ENCODE measurements at regions not wholly inside any gene's neighbourhood (a gene's known extent, or its start where the extent isn't known, plus 50 kb on each side); places are given as distances from the start of the nearest gene placed in this dataset.
A peak's percentile ranks its signal among the peaks of the same experiment; 100 is the strongest.
"Not testable (repeated sequence)": the region's sequence is repeated elsewhere in the genome, so short reads cannot be mapped to it uniquely, and the experiment has no call there.

- TF ChIP-seq CTCF (conservative IDR thresholded peaks at IDR 0.05; ENCODE audit: control insufficient read depth, insufficient read depth, low read depth, low read length), result no peak
- no peak for DNase-seq (ENCODE audit: low read depth)
Observed at GRCh38 chr10:32182476-32182875, 126.3 kb upstream of the KIF5B start.

GRCh38 chr10:32180390-32181280 lies 124.4 kb upstream of the KIF5B start:
- no peak for TF ChIP-seq CTCF (conservative IDR thresholded peaks at IDR 0.05; ENCODE audit: control insufficient read depth, insufficient read depth, low read depth, low read length)
- H3K4me3 ChIP-seq (ENCODE audit: control insufficient read depth, low read depth, low read length), result no peak overlapping the region
- DNase-seq (ENCODE audit: low read depth), result peak; percentile 18

More at GRCh38 chr10:32182476-32182875, 126.3 kb upstream of the KIF5B start:
- H3K4me3 ChIP-seq (ENCODE audit: control insufficient read depth, low read depth, low read length), result no peak overlapping the region

GRCh38 chr10:32179836-32180235 lies 123.6 kb upstream of the KIF5B start:
- no peak for TF ChIP-seq CTCF (conservative IDR thresholded peaks at IDR 0.05; ENCODE audit: control insufficient read depth, insufficient read depth, low read depth, low read length)

GRCh38 chr10:32177594-32177993 lies 121.4 kb upstream of the KIF5B start:
- not testable (repeated sequence) for H3K4me3 ChIP-seq (ENCODE audit: control insufficient read depth, low read depth, low read length); DNase-seq (ENCODE audit: low read depth)

More at GRCh38 chr10:32179836-32180235, 123.6 kb upstream of the KIF5B start:
- no peak for DNase-seq (ENCODE audit: low read depth)
- H3K4me3 ChIP-seq (ENCODE audit: control insufficient read depth, low read depth, low read length), result no peak overlapping the region

GRCh38 chr10:32175629-32176028 lies 119.4 kb upstream of the KIF5B start:
- no peak for TF ChIP-seq CTCF (conservative IDR thresholded peaks at IDR 0.05; ENCODE audit: control insufficient read depth, insufficient read depth, low read depth, low read length)
- DNase-seq (ENCODE audit: low read depth), result no peak
- no peak overlapping the region for H3K4me3 ChIP-seq (ENCODE audit: control insufficient read depth, low read depth, low read length)

- H3K4me3 ChIP-seq (ENCODE audit: control insufficient read depth, low read depth, low read length), result no peak overlapping the region
- no peak for TF ChIP-seq CTCF (conservative IDR thresholded peaks at IDR 0.05; ENCODE audit: control insufficient read depth, insufficient read depth, low read depth, low read length)
- no peak for DNase-seq (ENCODE audit: low read depth)
Observed at GRCh38 chr10:32174349-32174893, 118.2 kb upstream of the KIF5B start.

- TF ChIP-seq CTCF (conservative IDR thresholded peaks at IDR 0.05; ENCODE audit: control insufficient read depth, insufficient read depth, low read depth, low read length), result no peak
- H3K4me3 ChIP-seq (ENCODE audit: control insufficient read depth, low read depth, low read length), result no peak overlapping the region
- DNase-seq (ENCODE audit: low read depth), result no peak
Observed at GRCh38 chr10:32171204-32171603, 115.0 kb upstream of the KIF5B start.

Measured in fibroblast of mammary gland (primary cell).